HEK293T (cell line): ENCODE measurements at regions not wholly inside any gene's neighbourhood (a gene's known extent, or its start where the extent isn't known, plus 50 kb on each side); places are given as distances from the start of the nearest gene placed in this dataset.

ENCODE experiments used
- ARNT ChIP-seq: fragments of 450-650 bp; IDR thresholded peaks from 2 replicates; pipeline ENCODE4 v1.6.1; 2017; ENCODE audit warnings: mild to moderate bottlenecking
- ELF4 ChIP-seq: fragments of 450-650 bp; IDR thresholded peaks from 2 replicates; pipeline ENCODE4 v1.6.1; 2017; ENCODE audit warnings: antibody characterized with exemption
- FOXM1 ChIP-seq: fragments of 450-650 bp; IDR thresholded peaks from 2 replicates; pipeline ENCODE4 v1.6.1; 2017; ENCODE audit warnings: mild to moderate bottlenecking, borderline replicate concordance
- HDGF ChIP-seq: fragments of 450-650 bp; IDR thresholded peaks from 2 replicates; pipeline ENCODE4 v1.6.1; 2017; ENCODE audit warnings: antibody characterized with exemption, borderline replicate concordance
- L3MBTL2 ChIP-seq: fragments of 450-650 bp; conservative IDR thresholded peaks from 2 replicates; pipeline ENCODE4 v1.6.1; 2016; ENCODE audit warnings: mild to moderate bottlenecking
- LEF1 ChIP-seq: fragments of 450-650 bp; IDR thresholded peaks from 2 replicates; pipeline ENCODE4 v1.6.1; 2017; ENCODE audit warnings: mild to moderate bottlenecking, borderline replicate concordance
- NFRKB ChIP-seq: fragments of 450-650 bp; IDR thresholded peaks from 2 replicates; pipeline ENCODE4 v1.6.1; 2016; ENCODE audit warnings: mild to moderate bottlenecking, moderate library complexity
- PKNOX1 ChIP-seq: fragments of 450-650 bp; IDR thresholded peaks from 2 replicates; pipeline ENCODE4 v1.6.1; 2016
- SP1 ChIP-seq: fragments of 450-650 bp; IDR thresholded peaks from 2 replicates; pipeline ENCODE4 v1.6.1; 2017
- SUZ12 ChIP-seq: fragments of 450-650 bp; IDR thresholded peaks from 2 replicates; pipeline ENCODE4 v1.6.1; 2016; ENCODE audit warnings: mild to moderate bottlenecking
- TARDBP ChIP-seq: fragments of 450-650 bp; IDR thresholded peaks from 2 replicates; pipeline ENCODE4 v1.6.1; 2016
- ZNF384 ChIP-seq: fragments of 450-650 bp; IDR thresholded peaks from 2 replicates; pipeline ENCODE4 v1.6.1; 2016

GRCh38 chr18:25834061-25834460, 256.4 kb downstream of the SS18 start:
- no peak for TF ChIP-seq NFRKB
- TF ChIP-seq HDGF: no peak
- TF ChIP-seq ELF4: no peak
- no peak for TF ChIP-seq SUZ12
- no peak for TF ChIP-seq SP1
- no peak for TF ChIP-seq ZNF384
- TF ChIP-seq L3MBTL2: no peak
- TF ChIP-seq LEF1: no peak
- no peak for TF ChIP-seq ARNT
- no peak for TF ChIP-seq PKNOX1
- no peak for TF ChIP-seq TARDBP
- TF ChIP-seq FOXM1: no peak
